SW480 (cell line): ENCODE measurements at regions not wholly inside any gene's neighbourhood (a gene's known extent, or its start where the extent isn't known, plus 50 kb on each side); places are given as distances from the start of the nearest gene placed in this dataset.
"Not testable (repeated sequence)": the region's sequence is repeated elsewhere in the genome, so short reads cannot be mapped to it uniquely, and the experiment has no call there.

ENCODE experiments used
- DNase-seq: peaks from one replicate; pipeline ENCODE4 v3.0.0-alpha.2; 2016; ENCODE audit warnings: low spot score

DNA sequence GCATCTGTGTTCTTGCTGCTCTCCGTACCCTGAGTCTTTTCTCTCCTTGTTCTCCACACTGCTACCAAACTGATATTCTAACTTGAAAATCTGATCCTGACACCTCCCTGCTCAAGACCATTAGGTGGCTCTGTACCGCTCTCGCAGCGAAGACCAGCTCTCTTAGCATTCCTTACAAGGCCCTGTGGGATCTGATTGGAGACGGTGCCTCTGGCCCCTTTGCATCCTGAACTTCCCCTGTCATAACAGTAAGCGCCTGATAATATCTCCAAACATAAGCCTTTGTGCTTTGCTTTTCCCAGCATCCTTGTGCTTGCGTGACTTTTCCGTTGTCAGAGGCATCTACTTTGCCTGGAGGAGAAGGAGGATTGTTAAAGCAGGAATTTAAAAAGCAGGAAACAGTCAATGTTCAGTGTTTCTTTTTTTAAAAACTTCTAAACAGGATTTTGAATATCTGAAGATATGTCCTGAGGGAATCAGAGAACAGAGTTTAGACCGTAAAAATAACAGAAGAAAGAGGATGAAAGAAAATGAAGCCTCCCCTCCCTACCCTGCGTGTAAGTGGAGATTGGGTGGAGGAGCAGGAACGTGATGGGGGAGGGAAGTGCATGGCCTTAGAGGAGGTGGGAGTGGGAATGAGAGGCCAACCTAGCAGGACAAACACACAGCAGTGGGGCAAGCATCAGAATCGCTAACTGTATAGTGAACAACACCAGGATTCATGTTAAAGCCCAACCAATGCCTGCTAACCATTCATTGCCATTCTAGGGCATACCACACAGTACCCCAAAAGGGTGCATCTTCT lies 89.2 kb upstream of the STMND1 start:
- no peak for DNase-seq

DNA sequence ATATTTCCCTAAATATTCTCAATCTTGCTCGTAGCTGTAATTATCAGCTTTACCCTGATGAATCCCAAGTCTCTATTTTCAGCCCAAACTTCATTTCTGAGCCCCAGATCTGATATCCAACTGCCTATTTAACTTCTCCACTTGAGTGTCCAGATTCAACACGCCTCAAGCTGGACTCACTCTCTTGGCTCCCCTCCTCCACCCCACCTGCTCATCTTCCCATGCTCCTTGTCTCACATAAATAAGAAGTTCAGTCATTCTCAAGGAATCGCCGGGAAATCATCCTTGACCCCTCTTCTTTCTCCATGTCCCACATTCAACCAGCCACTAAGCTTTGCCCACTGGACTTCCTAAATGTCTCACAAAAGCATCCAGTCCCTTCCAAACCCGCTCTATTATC lies 89.9 kb upstream of the STMND1 start:
- DNase-seq, result no peak

DNA sequence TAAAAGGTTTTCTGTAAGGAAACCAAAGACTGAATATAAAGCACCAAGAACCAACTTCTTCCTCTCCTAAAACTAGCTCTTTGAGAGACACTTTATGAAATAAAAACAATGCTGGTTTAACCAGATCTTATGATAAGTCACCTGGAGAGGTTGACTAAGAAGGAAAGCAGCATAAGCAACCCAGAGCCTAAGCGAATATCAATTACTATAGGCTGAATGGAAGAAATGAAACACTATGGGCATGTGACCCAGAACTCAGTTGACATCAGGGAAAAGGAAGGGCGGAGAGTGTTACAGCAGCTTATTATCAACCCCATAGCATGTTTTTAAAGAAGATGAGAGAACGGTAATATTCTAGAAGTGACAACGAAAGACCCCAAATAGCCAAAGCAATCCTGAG lies 94.1 kb upstream of the STMND1 start:
- DNase-seq, result no peak

DNA sequence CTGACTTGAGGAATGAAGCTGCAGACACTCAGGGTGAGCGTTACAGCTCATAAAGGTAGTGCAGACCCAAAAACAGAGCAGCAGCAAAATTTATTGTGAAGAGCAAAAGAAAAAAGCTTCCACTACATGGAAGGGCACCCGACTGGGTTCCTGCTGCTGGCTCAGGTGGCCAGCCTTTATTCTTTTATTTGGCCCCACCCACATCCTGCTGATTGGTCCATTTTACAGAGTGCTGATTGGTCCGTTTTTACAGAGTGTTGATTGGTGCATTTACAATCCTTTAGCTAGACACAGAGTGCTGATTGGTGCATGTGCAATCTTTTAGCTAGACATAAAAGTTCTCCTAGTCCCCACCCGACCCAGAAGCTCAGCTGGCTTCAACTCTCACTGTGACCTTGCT lies 95.3 kb upstream of the STMND1 start:
- DNase-seq, result no peak

DNA sequence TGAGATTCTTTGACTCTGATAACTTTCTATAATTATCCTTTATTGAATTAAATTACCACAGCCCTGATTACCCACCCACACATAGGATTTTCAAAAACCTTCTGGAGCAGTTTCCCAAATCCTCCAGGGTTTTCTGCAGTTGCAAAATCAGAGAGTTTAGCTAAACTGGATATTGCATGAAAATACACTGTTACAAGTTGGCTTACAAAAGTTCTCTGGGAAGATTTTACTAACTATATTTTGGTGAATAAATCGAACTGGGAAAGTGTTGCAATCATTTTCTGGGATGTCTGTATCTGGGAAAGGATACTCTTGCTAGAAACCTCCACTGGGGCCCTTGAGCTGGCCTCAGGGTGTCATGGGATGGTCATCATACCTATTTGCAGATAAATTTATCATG lies 97.6 kb upstream of the STMND1 start:
- no peak for DNase-seq

DNA sequence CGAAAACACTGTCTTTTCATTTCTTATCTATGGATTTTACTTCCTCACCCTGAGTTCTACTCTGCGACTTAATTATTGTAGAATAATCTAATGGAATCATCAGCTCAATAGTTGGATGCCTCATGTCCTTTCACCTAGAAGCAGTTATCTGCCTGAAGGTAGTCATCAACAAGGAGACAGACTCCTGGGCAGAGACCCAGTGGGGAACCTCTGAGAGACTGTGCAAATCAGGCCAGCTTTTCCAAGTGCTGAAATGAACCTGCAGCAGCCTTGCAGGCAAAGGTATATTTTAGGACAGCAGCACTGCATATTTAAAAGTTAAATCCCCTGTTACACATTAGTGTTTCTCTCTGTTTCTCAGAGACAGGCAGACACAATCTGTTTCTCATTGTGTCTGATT lies 99.7 kb upstream of the STMND1 start:
- no peak for DNase-seq

DNA sequence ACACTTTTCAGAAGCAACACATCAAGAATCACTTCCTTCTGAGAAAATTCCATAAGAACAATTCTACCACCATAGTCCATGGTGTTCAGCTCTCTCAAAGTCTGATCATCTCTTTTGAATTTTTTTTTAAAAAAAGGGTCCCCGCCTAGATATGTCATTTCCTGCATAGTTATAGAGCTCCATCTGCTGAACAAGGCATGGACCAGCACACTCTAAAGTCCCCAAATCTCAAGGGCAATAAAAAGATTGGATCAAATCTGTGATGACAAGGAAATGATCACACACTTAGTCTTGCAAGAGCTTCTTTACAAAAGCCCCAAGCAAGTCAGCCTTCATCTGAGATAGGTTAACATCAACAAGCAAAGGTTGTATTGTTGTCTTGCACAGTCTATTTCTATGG lies 100.7 kb upstream of the STMND1 start:
- peak; percentile 2 for DNase-seq

DNA sequence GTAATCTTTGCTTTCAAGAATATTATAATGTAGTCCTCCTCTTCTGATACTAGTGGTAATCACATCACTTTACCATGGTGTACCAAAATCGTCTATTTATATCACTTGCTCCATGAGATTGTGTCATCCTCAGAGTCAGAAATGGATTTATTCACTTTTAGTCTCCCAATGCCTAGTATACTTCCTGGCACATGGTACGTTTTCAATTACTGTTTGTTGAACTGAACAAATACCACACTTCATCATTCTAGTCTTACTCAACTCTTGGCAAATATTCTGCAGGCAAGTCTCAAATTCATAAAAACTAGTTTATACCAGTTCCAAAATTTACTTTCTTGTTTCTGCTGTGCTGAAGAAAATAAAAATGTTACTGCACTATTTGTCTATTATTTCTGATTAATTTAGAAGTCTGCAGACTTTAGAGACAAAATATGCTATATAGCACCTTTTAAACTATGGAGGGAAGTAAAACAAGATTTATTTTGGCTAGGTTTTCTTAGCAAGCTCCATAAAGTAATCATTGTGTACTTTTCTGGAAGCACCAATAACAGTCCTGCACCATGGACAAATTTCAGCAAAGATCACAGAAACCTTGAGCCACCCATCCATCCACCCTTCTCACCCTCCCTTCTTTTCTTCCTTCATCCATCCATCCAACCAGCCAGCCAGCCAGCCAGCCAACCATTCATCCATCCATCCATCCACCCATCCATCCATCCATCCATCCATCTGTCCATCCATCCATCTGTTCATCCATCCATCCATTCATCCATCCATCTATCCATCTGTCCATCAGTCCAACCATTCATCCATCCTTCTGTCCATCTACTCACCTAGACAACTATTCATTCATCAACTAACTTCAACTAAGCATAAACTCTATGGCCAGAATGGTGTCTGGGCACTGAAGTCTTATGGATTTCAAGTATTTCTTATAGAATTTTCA lies 102.1 kb upstream of the STMND1 start:
- DNase-seq, result no peak

DNA sequence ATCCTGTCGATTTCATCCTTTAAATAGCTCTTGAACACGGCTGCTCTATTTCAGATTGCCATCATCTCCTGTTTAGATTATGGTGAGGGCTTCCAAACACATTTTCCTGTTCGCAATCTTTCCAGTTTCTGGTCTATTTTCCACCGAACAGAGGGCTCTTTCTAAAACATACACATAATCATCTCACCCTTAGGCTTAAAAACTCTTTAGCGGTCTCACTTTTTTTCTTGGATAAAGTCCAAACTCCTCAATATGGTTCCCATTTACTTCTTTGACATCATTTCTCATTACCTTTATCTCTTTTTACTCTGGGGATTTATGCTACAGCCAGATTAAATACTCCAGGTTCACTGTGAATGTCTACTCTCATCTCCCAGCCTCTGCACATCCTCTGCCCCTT lies 103.4 kb upstream of the STMND1 start:
- no peak for DNase-seq

DNA sequence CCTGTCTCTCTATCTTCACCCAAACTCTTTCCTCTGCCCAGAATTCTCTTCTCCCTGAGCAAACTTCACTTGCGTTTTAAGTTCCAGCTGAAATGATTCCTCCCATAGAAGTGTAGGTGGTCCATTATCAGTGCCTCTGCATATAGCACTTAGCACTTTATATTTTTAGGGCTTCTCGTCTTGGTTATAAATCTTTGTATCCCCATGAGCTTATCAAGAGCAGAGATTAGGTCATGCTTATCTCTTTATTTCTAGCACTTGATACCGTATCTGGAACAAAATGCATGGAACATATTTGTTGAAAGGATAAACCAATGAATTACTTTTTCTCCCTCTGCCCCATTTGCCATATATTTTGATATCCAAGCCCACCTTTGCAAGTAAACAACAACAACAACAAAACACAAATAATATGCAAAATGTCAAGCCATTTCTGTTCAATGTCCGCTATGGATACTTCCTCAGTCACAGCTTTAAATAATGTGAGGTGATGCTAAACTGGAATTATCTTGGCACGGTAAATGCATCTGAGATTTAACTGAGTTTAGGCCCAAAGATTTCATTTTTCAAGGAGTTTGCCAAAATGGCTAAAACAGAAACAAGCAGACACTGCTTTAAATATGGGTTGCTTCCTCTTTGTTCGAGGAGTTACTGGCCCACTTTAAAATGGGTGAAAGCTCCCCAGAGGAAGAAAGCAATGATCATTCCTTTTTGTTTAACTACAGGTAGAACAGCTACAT lies 106.2 kb upstream of the STMND1 start:
- DNase-seq, result no peak

DNA sequence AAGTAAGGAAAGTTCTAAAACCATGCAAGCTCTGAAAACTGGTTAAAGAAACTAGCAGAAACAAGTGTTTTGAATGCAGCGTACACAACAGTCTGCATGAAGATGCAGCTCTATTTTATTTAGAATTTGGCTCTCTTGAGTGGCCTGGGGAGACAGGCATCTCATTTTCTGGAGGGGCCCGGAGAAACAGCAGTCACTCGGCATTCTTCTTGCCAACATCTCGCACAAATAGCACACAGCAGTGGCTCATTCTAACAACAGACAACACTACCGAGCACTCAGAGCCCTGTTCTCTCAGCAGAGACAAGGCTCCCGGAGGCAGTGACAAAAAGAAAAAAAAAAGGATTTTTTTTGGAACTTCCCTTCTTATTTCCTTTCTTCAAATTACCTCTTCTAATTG lies 108.5 kb upstream of the STMND1 start:
- no peak for DNase-seq

DNA sequence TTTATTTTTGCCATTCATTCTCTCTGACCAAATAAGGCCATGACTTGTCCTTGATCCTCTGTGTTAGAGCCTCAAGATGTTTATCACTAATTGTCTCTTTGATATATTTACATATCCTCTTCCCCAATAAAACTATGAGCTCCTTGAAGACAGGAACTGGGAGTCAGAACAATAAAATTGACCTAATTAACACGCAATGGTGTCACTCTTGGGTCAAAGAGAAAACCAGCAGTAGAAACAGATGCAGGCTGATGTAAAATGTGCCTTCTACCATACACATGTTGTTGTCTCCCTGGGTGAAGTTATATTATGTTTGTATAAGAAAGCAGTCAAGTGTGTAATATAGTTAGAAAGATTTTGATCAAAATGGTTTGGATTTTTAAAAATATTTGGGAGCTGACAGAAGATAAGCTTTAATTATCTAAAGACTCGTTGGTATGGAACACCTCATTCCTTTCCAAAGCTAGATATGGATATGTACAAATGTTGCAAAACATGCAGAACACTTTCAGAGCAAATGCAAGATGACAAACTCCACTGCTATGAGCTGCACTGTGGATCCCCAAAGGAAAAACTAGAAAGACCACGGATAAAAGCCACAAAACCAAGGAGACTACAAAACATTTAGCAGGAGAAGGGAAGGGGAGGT lies 109.7 kb upstream of the STMND1 start:
- no peak for DNase-seq

DNA sequence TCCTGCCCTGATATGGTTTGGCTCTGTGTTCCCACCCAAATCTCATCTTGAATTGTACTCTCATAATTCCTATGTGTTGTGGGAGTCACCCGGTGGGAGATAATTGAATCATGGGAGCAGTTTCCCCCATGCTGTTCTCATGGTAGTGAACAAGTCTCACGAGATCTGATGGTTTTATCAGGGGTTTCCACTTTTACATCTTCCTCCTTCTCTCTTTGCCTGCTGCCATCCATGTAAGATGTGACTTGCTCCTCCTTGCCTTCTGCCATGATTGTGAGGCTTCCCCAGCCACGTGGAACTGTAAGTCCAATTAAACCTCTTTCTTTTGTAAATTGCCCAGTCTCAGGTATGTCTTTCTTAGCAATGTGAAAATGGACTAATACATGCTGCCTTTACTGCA lies 111.9 kb upstream of the STMND1 start:
- not testable (repeated sequence) for DNase-seq

DNA sequence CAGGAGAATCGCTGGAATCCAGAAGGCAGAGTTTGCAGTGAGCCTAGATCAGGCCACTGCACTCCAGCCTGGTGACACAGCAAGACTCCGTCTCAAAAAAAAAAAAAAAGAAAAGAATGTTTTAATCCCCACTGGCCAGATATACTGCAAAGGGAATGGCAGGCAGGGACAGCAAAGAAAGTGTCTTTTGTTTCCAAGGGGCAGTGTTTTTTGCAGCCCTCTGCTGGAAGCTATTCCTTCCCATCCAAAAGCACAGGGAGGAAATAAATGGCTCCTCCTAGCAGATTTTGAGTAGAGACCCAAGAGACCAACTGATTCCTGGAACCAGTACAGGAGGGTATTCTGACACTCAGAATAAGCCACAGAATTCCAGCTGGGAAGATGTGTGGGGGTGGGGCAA lies 112.5 kb upstream of the STMND1 start:
- no peak for DNase-seq

DNA sequence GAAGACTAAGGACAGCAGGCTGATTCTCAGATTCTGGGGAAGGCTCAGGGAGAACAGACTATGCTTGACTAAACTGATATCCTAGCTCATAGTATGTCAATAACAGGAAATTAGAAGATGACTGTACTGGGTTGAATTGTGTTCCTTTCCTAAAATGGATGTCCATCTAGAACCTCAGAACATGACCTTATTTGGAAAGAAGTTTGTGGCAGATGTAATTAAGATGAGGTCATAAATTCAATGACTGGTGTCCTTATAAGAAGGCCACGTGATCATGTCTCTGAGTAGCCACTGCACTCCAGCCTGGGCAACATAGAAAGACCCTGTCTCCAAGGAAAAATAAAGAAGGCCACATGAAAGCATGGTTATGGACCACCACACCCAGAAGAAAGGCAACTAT lies 113.9 kb upstream of the STMND1 start:
- no peak for DNase-seq

DNA sequence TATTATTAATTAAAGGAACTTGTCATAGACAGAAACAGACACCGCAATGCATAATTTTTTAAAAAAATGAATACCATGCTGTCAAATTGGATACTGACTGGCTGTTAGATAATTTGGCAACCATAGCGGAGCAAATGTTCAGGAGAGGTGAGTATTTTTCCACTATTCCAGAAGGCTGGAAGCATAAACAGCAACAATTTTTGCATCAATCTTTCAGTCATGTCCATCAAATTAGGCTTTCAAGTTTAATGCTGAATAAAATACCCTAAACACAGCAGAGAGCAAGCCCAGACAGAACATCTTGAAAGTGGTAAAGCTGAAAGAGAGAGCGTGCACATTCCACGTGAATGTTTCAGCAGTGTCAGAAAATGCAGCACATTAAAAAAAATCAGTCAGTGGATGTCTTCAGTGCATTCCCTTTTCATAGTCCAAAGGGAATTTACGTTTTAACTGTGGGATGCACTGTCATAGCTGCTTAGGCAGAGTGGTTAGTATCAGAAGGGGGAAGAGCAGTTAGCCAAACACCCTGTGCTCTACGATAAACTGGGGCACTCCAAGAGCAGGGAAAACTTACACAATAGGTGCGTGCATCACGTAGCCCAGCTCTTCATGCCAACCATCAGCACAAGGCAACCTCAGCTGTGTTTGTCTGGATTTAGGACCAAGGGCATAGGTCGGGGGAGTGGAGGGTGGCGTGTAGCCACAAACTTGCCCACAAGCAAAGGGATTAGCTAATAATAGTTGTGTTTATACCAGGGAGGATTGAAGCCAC lies 116.2 kb upstream of the STMND1 start:
- peak; percentile 1 for DNase-seq

DNA sequence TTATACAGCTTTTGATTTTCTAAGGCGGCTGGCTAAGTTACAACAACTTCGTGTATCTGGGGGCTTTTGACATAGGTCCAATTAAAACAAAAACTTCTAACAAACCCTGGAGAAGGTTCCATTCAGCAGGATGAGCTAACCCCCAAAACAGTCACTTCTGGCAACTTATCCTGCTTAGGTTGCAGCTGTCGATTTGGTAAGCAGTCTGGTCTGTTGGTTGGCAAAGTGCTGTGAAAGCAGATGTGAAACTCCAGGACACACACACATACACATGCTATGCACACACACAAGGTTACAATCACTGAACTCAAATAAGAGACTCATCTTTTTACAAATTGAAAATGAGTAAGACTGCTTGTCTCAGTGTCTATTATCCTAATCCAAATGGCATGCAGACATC lies 119.0 kb upstream of the STMND1 start:
- no peak for DNase-seq

DNA sequence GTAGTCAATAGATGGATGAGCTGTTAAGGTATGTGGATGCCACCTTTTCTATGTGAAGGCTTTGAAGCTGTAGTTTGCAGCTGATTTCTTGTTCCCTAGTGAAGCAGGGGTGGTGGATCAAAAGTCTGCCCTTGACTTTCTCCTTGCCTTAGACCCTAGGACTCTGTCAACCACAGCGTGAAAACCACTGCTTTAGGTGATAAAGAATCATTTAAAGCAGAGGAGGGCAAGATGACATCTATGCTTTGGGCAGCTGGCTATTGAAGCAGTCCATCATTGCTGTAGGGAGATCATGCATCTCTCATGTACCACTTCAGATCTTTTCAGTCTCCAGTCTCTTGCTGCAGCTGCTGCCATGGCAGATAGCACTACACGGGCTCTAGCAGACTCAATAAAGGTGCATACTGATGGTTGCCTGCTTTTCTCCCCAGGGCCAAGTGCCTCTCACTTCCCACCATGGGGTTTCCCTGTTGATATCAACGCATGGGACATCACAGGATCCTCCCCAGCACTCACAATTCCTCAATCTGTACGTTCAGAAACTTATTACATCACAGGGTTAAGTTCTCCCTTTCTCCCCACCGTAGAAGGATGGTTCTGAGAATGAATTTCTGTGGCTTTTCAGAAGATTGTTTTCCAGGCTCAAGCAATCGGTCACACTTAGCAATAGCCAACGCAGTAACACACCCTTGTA lies 122.0 kb upstream of the STMND1 start:
- no peak for DNase-seq

DNA sequence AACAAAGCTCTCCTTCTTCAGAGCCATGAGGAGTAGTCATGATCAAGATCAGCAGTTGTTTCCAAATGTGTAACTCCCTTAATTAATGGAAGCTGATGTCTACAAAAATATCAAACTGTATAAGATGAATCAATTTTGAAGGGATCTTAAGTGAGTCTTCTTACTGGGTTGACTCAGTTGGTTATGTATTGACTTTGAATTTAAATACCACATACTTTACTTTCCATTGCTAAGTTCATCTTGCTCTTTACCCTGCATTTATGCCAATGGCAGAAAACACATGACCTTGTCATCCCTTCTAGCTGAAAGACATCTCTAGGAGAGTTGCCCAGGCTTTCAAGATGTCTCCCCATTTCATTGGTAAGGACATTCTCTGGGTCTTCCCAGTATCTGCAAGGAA lies 123.2 kb upstream of the STMND1 start:
- no peak for DNase-seq

DNA sequence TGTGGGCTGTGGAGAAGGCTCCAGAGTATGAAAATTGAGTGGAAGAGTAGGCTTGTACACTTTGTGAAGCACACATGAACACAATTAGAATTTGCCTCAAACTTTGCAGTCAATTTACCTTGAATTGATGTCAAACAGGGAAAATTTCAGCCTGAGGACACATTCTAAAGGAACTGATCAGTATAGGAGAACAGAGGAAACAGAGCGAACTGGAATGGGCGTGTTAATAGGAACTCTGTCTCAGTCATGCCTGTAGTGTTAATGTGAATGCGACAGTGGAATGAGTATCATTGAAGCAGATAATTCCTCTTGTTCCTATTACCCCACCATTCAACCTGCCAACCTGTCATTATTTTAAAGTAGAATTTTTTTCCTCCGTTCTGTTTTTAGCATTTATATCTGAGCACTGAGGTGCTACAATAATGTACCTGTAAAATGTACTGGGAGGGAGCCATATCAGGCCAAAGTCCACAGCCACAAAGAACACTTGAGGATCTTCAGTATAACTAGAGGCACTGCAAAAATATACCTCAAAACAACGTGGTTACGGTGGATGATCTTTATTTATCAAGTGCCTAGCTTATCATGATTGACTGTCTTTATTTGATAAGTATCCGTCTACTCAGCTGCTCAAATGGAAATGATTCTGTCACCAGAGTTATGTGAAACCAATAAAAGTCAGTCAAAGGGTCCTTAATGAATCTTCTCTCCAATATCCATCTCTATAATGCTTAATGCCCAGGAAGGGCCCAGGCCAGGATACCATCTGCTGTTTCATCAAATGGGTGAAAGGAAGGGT lies 125.3 kb upstream of the STMND1 start:
- DNase-seq, result no peak
